ENCODE measurements at regions not wholly inside any gene's neighbourhood (a gene's known extent, or its start where the extent isn't known, plus 50 kb on each side); places are given as distances from the start of the nearest gene placed in this dataset.
"Not testable (repeated sequence)": the region's sequence is repeated elsewhere in the genome, so short reads cannot be mapped to it uniquely, and the experiment has no call there.

DNA sequence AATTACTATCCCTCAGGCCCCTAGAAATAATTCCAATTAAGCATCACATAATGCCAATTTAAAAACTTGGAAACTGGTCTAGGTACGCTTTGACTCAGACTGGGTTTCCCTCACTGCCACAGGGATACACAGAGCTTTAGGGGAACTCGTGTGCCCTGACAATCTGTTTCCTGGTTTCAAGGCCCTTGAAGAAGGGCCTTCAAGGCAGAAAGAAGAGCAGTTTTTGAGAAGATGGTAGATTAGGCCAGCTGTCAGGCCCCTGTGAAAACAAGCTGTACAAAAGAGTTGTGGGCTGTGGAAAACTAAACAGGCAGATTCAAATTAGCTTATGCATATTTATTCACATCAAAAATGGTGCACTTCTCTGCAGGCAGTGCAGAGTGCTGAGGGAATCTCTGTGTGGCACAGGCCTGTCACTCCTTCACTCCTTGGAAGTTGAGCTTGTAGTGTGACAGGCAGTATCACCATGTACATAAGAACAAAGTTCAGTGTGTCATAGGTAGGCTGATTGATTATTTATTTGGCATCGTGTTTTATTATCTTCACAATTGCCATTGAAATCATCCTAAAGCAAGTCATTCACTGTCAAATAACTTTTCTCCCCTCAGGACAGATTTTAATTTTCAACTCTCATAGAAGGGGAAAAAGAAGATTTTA, 614.4 kb upstream of the GYPC start:
- H3K36me3 ChIP-seq, result no peaks in the 10 kb centered on the region
- intact Hi-C loops (cut with DNase I), result no loop called here
- H3K27ac ChIP-seq, result no peak overlapping the region
- ATAC-seq (no peak), DNase-seq (no peak)
- no peaks in the 10 kb centered on the region for H3K9me3 ChIP-seq
- H3K4me1 ChIP-seq, result no peaks in the 10 kb centered on the region
- no peak overlapping the region for H3K4me3 ChIP-seq
- no peaks in the 10 kb centered on the region for H3K27me3 ChIP-seq (ENCODE audit: low read depth)
- TF ChIP-seq, protein P1, sequence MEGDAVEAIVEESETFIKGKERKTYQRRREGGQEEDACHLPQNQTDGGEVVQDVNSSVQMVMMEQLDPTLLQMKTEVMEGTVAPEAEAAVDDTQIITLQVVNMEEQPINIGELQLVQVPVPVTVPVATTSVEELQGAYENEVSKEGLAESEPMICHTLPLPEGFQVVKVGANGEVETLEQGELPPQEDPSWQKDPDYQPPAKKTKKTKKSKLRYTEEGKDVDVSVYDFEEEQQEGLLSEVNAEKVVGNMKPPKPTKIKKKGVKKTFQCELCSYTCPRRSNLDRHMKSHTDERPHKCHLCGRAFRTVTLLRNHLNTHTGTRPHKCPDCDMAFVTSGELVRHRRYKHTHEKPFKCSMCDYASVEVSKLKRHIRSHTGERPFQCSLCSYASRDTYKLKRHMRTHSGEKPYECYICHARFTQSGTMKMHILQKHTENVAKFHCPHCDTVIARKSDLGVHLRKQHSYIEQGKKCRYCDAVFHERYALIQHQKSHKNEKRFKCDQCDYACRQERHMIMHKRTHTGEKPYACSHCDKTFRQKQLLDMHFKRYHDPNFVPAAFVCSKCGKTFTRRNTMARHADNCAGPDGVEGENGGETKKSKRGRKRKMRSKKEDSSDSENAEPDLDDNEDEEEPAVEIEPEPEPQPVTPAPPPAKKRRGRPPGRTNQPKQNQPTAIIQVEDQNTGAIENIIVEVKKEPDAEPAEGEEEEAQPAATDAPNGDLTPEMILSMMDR (IDR thresholded peaks at IDR 0.05), result no peak

DNA sequence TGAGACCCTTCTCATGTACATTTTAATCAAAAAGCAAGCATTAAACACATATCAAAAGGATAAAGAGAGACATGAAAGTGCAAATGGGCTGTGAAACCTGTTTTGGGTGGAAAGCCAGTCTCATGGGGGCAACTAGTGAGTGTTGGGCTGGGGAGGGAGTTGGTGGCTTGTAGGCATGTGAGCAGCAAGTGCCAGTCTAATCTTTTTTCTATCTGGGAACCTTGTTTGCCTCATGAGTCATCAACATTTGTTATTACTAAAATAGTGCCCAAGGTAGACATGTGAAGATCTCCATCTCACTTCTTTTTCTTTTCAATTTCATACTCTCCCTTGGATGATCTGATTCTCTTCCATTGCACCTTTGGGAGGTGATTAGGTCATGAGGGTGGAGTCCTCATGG, 613.9 kb upstream of the GYPC start:
- no peak for ATAC-seq
- Histone ChIP-seq H3K27ac (no peak overlapping the region), H3K9me3 (no peaks in the 10 kb centered on the region), H3K36me3 (no peaks in the 10 kb centered on the region), H3K4me1 (no peaks in the 10 kb centered on the region), H3K4me3 (no peak overlapping the region), H3K27me3 (ENCODE audit: low read depth) (no peaks in the 10 kb centered on the region)
- no peak for DNase-seq
- TF ChIP-seq, protein P1 (IDR thresholded peaks at IDR 0.05), result no peak
- intact Hi-C loops (cut with DNase I), result no loop called here

DNA sequence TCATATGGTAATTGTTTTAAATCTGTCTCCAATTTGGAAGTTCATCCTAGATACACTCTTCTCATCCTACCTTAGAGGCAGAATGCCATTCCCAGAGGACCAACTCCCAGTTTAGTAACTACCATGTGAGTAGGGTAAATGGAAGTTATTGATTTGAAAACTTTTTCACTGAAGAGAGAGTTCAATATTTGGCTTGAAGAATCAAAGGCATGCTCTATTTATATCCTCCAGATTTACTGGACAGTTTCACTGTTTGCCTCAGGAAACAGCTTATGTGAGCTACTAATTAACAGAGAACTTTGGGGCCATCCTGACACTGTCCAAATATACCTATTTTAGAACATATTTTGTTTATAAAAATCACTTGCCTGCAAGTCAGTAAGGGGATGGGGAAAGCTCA, 607.2 kb upstream of the GYPC start:
- no peak for DNase-seq
- Histone ChIP-seq H3K4me1 (no peaks in the 10 kb centered on the region), H3K27me3 (ENCODE audit: low read depth) (no peaks in the 10 kb centered on the region), H3K9me3 (peaks cover 3% of the 10 kb centered on the region), H3K27ac (no peak overlapping the region), H3K4me3 (no peak overlapping the region), H3K36me3 (no peaks in the 10 kb centered on the region)
- TF ChIP-seq, protein P1 (IDR thresholded peaks at IDR 0.05), result no peak
- intact Hi-C loops (cut with DNase I), result no loop called here
- ATAC-seq, result no peak

DNA sequence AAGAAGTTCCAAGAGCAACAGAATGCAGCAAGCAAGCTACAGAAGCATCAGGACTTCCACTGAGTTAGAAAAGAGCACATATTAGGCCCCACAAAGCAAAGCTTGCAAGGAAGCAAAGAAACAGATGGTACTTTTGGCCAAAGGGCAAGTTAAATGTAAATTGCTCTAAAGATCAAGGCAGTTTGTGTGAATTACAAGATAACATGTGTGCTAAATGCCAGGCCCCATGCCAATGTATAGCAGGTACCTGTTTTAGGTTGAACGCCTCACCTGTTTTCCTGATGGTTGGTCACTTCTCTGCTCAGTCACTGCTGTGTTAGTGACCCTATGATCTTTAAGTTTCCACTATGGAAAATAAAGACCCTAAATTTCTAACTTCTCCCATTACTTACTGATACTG, 606.5 kb upstream of the GYPC start:
- intact Hi-C loops (cut with DNase I), result no loop called here
- Histone ChIP-seq H3K4me3 (no peak overlapping the region), H3K36me3 (no peaks in the 10 kb centered on the region), H3K9me3 (peaks cover 9% of the 10 kb centered on the region), H3K27me3 (ENCODE audit: low read depth) (no peaks in the 10 kb centered on the region), H3K4me1 (no peaks in the 10 kb centered on the region), H3K27ac (no peak overlapping the region)
- DNase-seq (no peak), ATAC-seq (no peak)
- TF ChIP-seq, protein P1 (IDR thresholded peaks at IDR 0.05), result no peak

DNA sequence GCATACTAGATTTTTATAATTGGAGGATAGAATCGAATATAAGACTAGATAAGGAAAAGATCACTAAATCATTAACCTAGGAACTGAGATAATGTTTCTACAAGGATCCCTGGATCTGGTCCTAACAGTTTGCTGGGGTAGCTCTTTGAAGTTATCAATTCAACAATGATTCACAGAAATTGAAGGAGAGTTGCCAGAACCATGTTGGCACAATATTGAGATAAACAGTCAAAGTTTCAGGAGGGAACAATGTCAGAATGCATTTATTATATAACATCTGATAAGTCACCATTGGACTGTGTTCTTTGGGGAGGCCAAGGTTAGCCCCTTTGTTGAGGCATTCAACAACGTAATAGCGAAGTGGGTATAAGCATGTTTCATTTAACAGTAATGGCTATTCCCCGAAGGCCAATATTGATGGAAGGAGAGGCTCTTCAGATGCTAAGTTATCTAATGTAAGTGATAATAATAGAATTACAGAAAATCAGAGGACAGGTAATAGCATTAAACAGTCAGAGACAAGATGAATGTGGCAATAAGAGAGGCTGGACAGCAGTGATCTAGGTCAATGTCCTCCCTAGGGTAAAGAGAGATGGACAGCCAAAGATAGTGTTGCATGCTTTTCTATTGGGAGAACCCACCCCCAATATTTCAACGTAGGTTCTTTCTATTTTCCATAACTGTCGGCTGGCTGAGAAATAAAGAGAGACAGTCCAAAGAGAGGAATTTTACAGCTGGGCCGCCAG, 604.8 kb upstream of the GYPC start:
- Histone ChIP-seq H3K27ac (no peak overlapping the region), H3K36me3 (no peaks in the 10 kb centered on the region), H3K4me3 (no peak overlapping the region), H3K4me1 (no peaks in the 10 kb centered on the region), H3K9me3 (peaks cover 9% of the 10 kb centered on the region), H3K27me3 (ENCODE audit: low read depth) (no peaks in the 10 kb centered on the region)
- DNase-seq (no peak), ATAC-seq (no peak)
- intact Hi-C loops (cut with DNase I), result no loop called here
- TF ChIP-seq, protein P1 (IDR thresholded peaks at IDR 0.05), result no peak

DNA sequence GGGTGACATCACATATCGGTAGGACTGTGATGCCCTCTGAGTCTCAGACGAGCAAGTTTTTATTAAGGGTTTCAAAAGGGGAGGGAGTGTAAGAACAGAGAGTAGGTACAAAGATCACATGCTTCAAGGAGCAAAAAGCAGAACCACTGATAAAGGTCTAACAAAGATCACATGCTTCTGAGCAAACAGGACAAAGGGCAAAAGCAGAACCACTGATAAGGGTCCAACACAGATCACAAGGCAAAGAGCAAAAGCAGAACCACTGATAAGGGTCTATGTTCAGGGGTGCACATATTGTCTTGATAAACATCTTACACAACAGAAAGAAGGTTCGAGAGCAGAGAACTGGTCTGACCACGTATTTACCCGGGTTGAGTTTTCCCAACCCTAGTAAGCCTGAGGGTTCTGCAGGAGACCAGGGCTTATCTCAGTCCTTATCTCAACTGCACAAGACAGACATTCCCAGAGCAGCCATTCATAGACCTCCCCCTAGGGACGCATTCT, 604.2 kb upstream of the GYPC start:
- intact Hi-C loops (cut with DNase I); H3K27me3 ChIP-seq (ENCODE audit: low read depth); H3K4me3 ChIP-seq; ATAC-seq; H3K36me3 ChIP-seq; H3K9me3 ChIP-seq; DNase-seq; H3K4me1 ChIP-seq; H3K27ac ChIP-seq: not testable (repeated sequence)
